ENCODE measurements at regions not wholly inside any gene's neighbourhood (a gene's known extent, or its start where the extent isn't known, plus 50 kb on each side); places are given as distances from the start of the nearest gene placed in this dataset.

- no peaks in the 10 kb centered on the region for H3K9me1 ChIP-seq (ENCODE audit: control insufficient read depth, extremely low read depth, insufficient read depth, low read length)
- no peak overlapping the region for H3K9ac ChIP-seq (ENCODE audit: control insufficient read depth, extremely low read depth, insufficient read depth, low read length)
- H3K9me3 ChIP-seq (ENCODE audit: control insufficient read depth, low read depth, low read length) = no peaks in the 10 kb centered on the region
- H3K36me3 ChIP-seq (ENCODE audit: control insufficient read depth in 2 of 2, extremely low read depth in 1 of 2, insufficient read depth in 2 of 2, low read length in 2 of 2) = no peaks in the 10 kb centered on the region
- FAIRE-seq = no peak
- no peak overlapping the region for H3K27ac ChIP-seq (ENCODE audit: control insufficient read depth, insufficient read depth, low read length)
- H3K4me2 ChIP-seq (ENCODE audit: control insufficient read depth, extremely low read depth, insufficient read depth, low read depth, low read length) = no peak overlapping the region
- H4K20me1 ChIP-seq (ENCODE audit: control insufficient read depth, extremely low read depth, insufficient read depth, low read length) = no peaks in the 10 kb centered on the region
- no peak overlapping the region for H3K4me3 ChIP-seq (ENCODE audit: control insufficient read depth in 2 of 3, extremely low read depth in 1 of 3, insufficient read depth in 2 of 3, low read depth in 1 of 3, low read length in 3 of 3)
- DNase-seq (ENCODE audit: low read depth, low spot score) = no peak
- dilution Hi-C loops (cut with MboI; ENCODE audit: extremely low pct_ligation_motif_present, low sequenced_read_pairs) = no loop called here
- no peaks in the 10 kb centered on the region for H3K79me2 ChIP-seq (ENCODE audit: control insufficient read depth, insufficient read depth, low read length)
- no peaks in the 10 kb centered on the region for H3K27me3 ChIP-seq (ENCODE audit: control insufficient read depth, extremely low read depth, insufficient read depth, low read length)
- no peak overlapping the region for H2AFZ ChIP-seq (ENCODE audit: control insufficient read depth, low read length)
- peak in 1 of 3 experiments; percentile 35 for TF ChIP-seq CTCF (optimal IDR thresholded peaks at IDR 0.05 in 1 of 3, IDR thresholded peaks at IDR 0.05 in 1 of 3, conservative IDR thresholded peaks at IDR 0.05 in 1 of 3; ENCODE audit: extremely low read depth in 1 of 3, insufficient read depth in 2 of 3, low read length in 3 of 3)
- no peak for TF ChIP-seq EZH2 (IDR thresholded peaks at IDR 0.05; ENCODE audit: low read length)
- H3K4me1 ChIP-seq (ENCODE audit: control insufficient read depth, extremely low read depth, insufficient read depth, low read length) = no peaks in the 10 kb centered on the region
Observed at GRCh38 chr2:236319036-236319435, 54.8 kb upstream of the ASB18 start.

GRCh38 chr2:236321415-236321814, 57.2 kb upstream of the ASB18 start:
- H3K27ac ChIP-seq (ENCODE audit: control insufficient read depth, insufficient read depth, low read length) = no peak overlapping the region
- no peak overlapping the region for H3K4me3 ChIP-seq (ENCODE audit: control insufficient read depth in 2 of 3, extremely low read depth in 1 of 3, insufficient read depth in 2 of 3, low read depth in 1 of 3, low read length in 3 of 3)
- no peak overlapping the region for H2AFZ ChIP-seq (ENCODE audit: control insufficient read depth, low read length)
- TF ChIP-seq EZH2 (IDR thresholded peaks at IDR 0.05; ENCODE audit: low read length) = no peak
- no peak for TF ChIP-seq CTCF (optimal IDR thresholded peaks at IDR 0.05 in 1 of 3, IDR thresholded peaks at IDR 0.05 in 1 of 3, conservative IDR thresholded peaks at IDR 0.05 in 1 of 3; ENCODE audit: extremely low read depth in 1 of 3, insufficient read depth in 2 of 3, low read length in 3 of 3)
- no peaks in the 10 kb centered on the region for H3K79me2 ChIP-seq (ENCODE audit: control insufficient read depth, insufficient read depth, low read length)
- FAIRE-seq (no peak), DNase-seq (ENCODE audit: low read depth, low spot score) (no peak)
- no peaks in the 10 kb centered on the region for H4K20me1 ChIP-seq (ENCODE audit: control insufficient read depth, extremely low read depth, insufficient read depth, low read length)
- dilution Hi-C loops (cut with MboI; ENCODE audit: extremely low pct_ligation_motif_present, low sequenced_read_pairs) = no loop called here
- H3K9ac ChIP-seq (ENCODE audit: control insufficient read depth, extremely low read depth, insufficient read depth, low read length) = no peak overlapping the region
- H3K36me3 ChIP-seq (ENCODE audit: control insufficient read depth in 2 of 2, extremely low read depth in 1 of 2, insufficient read depth in 2 of 2, low read length in 2 of 2) = no peaks in the 10 kb centered on the region
- H3K27me3 ChIP-seq (ENCODE audit: control insufficient read depth, extremely low read depth, insufficient read depth, low read length) = no peaks in the 10 kb centered on the region
- no peaks in the 10 kb centered on the region for H3K4me1 ChIP-seq (ENCODE audit: control insufficient read depth, extremely low read depth, insufficient read depth, low read length)
- no peaks in the 10 kb centered on the region for H3K9me1 ChIP-seq (ENCODE audit: control insufficient read depth, extremely low read depth, insufficient read depth, low read length)
- H3K4me2 ChIP-seq (ENCODE audit: control insufficient read depth, extremely low read depth, insufficient read depth, low read depth, low read length) = no peak overlapping the region
- no peaks in the 10 kb centered on the region for H3K9me3 ChIP-seq (ENCODE audit: control insufficient read depth, low read depth, low read length)

Measured in keratinocyte (primary cell).